Liver (tissue), 8 donors: ENCODE measurements at regions not wholly inside any gene's neighbourhood (a gene's known extent, or its start where the extent isn't known, plus 50 kb on each side); places are given as distances from the start of the nearest gene placed in this dataset.

Source experiments
- DNase-seq: peaks from one replicate; pipeline ENCODE4 v3.0.0-alpha.2; 2017; ENCODE audit warnings: low spot score
- H3K27ac ChIP-seq, 2 donors: one replicate each; pipeline ENCODE4 v1.7.0; 2013; ENCODE audit warnings: inconsistent platforms in 2 of 2, low read length in 2 of 2, control low read depth in 1 of 2, low read depth in 1 of 2, mild to moderate bottlenecking in 1 of 2
- H3K27me3 ChIP-seq, 4 donors: one replicate each; pipeline versions ENCODE4 v1.6.1 to v1.7.0; 2013; ENCODE audit warnings: low read length in 3 of 4, inconsistent platforms in 1 of 4, mild to moderate bottlenecking in 1 of 4, moderate library complexity in 1 of 4; ENCODE audit not compliant: control insufficient read depth in 4 of 4, insufficient read depth in 4 of 4
- H3K36me3 ChIP-seq, 4 donors: one replicate each; pipeline versions ENCODE4 v1.6.1 to v1.7.0; 2013; ENCODE audit warnings: low read length in 3 of 4, mild to moderate bottlenecking in 3 of 4, low read depth in 1 of 4, moderate library complexity in 1 of 4; ENCODE audit not compliant: control insufficient read depth in 4 of 4, insufficient read depth in 3 of 4
- H3K4me1 ChIP-seq, 4 donors: one replicate each; pipeline versions ENCODE4 v1.6.1 to v1.7.0; 2013; ENCODE audit warnings: low read length in 3 of 4, mild to moderate bottlenecking in 3 of 4, moderate library complexity in 1 of 4; ENCODE audit not compliant: control insufficient read depth in 4 of 4, insufficient read depth in 4 of 4
- H3K4me3 ChIP-seq, 3 donors: one replicate each; pipeline versions ENCODE4 v1.6.1 to v1.7.0; 2013; ENCODE audit warnings: low read length in 3 of 3, control low read depth in 1 of 3, low read depth in 1 of 3, mild to moderate bottlenecking in 1 of 3
- H3K9ac ChIP-seq, 2 donors: one replicate each; pipeline ENCODE4 v1.7.0; 2013; ENCODE audit warnings: low read length in 2 of 2, mild to moderate bottlenecking in 2 of 2, moderate library complexity in 2 of 2, control low read depth in 1 of 2, low read depth in 1 of 2
- H3K9me3 ChIP-seq, 4 donors: one replicate each; pipeline versions ENCODE4 v1.6.1 to v1.7.0; 2013; ENCODE audit warnings: low read length in 3 of 4; ENCODE audit not compliant: control insufficient read depth in 4 of 4
- EGR1 ChIP-seq, 2 donors: IDR thresholded peaks; 2 replicates each; pipeline ENCODE4 v1.6.1; 2016 to 2018; ENCODE audit warnings: antibody characterized with exemption in 2 of 2, low read depth in 2 of 2
- HNF4A ChIP-seq, 2 donors: conservative IDR thresholded peaks; 2 replicates each; pipeline ENCODE4 v1.6.1; 2016; ENCODE audit warnings: antibody characterized with exemption in 2 of 2, mild to moderate bottlenecking in 2 of 2
- HNF4G ChIP-seq: IDR thresholded peaks from 2 replicates; pipeline ENCODE4 v1.6.1; 2016; ENCODE audit warnings: antibody characterized with exemption
- JUND ChIP-seq, 2 donors: IDR thresholded peaks; 2 replicates each; pipeline ENCODE4 v1.6.1; 2016; ENCODE audit warnings: antibody characterized with exemption in 2 of 2
- RXRA ChIP-seq, 2 donors: IDR thresholded peaks; 2 replicates each; pipeline ENCODE4 v1.6.1; 2017 to 2018; ENCODE audit warnings: antibody characterized with exemption in 2 of 2, mild to moderate bottlenecking in 1 of 2
- SP1 ChIP-seq: IDR thresholded peaks from 2 replicates; pipeline ENCODE4 v1.6.1; 2018; ENCODE audit warnings: antibody characterized with exemption, mild to moderate bottlenecking
- TAF1 ChIP-seq: conservative IDR thresholded peaks from 2 replicates; pipeline ENCODE4 v1.6.1; 2016; ENCODE audit warnings: antibody characterized with exemption, mild to moderate bottlenecking
- YY1 ChIP-seq: IDR thresholded peaks from 2 replicates; pipeline ENCODE4 v1.6.1; 2016; ENCODE audit warnings: antibody characterized with exemption, mild to moderate bottlenecking
- WGBS: extraction: QIAGEN DNeasy Blood & Tissue Kit; methylation state at CpG from one replicate; pipeline ENCODE4 v1.1.7; 2013; 5-methylcytosine and 5-hydroxymethylcytosine counted together
- TF ChIP-seq, protein P1 (sequence below): IDR thresholded peaks from 2 replicates; pipeline ENCODE4 v1.6.1; 2016; ENCODE audit warnings: antibody characterized with exemption
- TF ChIP-seq, protein P2 (sequence below): fragments of 150-350 bp; IDR thresholded peaks from 2 replicates; pipeline ENCODE4 v1.5.1; 2017; ENCODE audit warnings: improper control_type of control experiment, low read depth, low read length; ENCODE audit not compliant: missing input control
- TF ChIP-seq, protein P3 (sequence below): IDR thresholded peaks from 2 replicates; pipeline ENCODE4 v1.6.1; 2016; ENCODE audit warnings: antibody characterized with exemption
- TF ChIP-seq, protein P4 (sequence below): IDR thresholded peaks from 2 replicates; pipeline ENCODE4 v1.6.1; 2016; ENCODE audit warnings: antibody characterized with exemption, mild to moderate bottlenecking
- donor health status: healthy.
- donor health status: healthy.
- donor health status: healthy.
- donor health status: healthy.
- donor health status: healthy.

DNA sequence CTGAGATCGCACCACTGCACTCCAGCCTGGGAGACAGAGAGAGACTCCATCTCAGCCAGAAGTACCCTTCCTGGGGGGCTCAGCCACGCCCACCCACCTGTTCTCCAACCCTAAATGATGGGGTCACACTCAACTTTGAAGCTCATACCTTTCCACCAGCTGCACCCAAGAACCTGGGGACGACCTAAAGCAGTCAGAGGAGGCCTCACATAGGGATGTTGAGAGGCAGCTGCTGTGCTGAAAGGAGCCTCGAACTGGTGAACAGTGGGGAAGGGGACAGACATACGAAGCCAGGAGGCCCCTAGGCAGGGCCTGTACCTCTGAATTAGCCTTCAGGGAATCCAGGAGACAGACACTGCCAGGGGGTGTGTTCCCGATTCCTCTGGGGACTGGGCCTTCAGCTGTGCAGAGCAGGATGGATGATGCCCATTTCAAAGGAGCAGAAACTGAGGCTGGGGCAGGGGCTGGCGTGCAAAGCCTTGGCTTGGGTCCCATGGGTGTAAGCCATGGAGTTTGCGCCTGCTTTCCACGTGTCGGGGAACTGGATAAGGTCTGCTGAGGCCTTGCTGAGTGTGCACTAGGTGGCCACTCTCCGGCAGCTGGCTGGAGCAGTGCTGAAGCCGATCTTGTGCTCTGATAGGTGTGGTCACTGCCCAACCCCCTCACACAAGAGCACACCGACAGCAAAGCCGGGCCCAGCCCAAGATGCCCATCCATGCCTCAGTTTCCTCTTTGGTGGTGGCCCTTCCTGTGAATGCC is 130.8 kb downstream of the CPZ start:
- no peak overlapping the region for H3K9ac ChIP-seq
- TF ChIP-seq YY1, result no peak
- TF ChIP-seq, protein P1, sequence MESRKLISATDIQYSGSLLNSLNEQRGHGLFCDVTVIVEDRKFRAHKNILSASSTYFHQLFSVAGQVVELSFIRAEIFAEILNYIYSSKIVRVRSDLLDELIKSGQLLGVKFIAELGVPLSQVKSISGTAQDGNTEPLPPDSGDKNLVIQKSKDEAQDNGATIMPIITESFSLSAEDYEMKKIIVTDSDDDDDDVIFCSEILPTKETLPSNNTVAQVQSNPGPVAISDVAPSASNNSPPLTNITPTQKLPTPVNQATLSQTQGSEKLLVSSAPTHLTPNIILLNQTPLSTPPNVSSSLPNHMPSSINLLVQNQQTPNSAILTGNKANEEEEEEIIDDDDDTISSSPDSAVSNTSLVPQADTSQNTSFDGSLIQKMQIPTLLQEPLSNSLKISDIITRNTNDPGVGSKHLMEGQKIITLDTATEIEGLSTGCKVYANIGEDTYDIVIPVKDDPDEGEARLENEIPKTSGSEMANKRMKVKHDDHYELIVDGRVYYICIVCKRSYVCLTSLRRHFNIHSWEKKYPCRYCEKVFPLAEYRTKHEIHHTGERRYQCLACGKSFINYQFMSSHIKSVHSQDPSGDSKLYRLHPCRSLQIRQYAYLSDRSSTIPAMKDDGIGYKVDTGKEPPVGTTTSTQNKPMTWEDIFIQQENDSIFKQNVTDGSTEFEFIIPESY, result no peak
- TF ChIP-seq HNF4A (conservative IDR thresholded peaks at IDR 0.05), result no peak
- TF ChIP-seq EGR1 (IDR thresholded peaks at IDR 0.05; ENCODE audit: low read depth in 2 of 2), result no peak
- TF ChIP-seq JUND (IDR thresholded peaks at IDR 0.05), result no peak
- TF ChIP-seq, protein P2, sequence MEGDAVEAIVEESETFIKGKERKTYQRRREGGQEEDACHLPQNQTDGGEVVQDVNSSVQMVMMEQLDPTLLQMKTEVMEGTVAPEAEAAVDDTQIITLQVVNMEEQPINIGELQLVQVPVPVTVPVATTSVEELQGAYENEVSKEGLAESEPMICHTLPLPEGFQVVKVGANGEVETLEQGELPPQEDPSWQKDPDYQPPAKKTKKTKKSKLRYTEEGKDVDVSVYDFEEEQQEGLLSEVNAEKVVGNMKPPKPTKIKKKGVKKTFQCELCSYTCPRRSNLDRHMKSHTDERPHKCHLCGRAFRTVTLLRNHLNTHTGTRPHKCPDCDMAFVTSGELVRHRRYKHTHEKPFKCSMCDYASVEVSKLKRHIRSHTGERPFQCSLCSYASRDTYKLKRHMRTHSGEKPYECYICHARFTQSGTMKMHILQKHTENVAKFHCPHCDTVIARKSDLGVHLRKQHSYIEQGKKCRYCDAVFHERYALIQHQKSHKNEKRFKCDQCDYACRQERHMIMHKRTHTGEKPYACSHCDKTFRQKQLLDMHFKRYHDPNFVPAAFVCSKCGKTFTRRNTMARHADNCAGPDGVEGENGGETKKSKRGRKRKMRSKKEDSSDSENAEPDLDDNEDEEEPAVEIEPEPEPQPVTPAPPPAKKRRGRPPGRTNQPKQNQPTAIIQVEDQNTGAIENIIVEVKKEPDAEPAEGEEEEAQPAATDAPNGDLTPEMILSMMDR, result no peak
- TF ChIP-seq, protein P3, sequence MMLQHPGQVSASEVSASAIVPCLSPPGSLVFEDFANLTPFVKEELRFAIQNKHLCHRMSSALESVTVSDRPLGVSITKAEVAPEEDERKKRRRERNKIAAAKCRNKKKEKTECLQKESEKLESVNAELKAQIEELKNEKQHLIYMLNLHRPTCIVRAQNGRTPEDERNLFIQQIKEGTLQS, result no peak
- no peak overlapping the region for H3K27ac ChIP-seq
- no peaks in the 10 kb centered on the region for H3K36me3 ChIP-seq
- H3K9me3 ChIP-seq, result peaks cover 0 to 2% (median 0%) of the 10 kb centered on the region in 4 donors
- H3K4me1 ChIP-seq, result no peaks in the 10 kb centered on the region
- H3K4me3 ChIP-seq, result no peak overlapping the region
- WGBS, result 61% methylated on average over 14 of the region's 14 CpGs
- H3K27me3 ChIP-seq, result peaks cover 0 to 3% (median 0%) of the 10 kb centered on the region in 4 donors
- DNase-seq, result no peak

DNA sequence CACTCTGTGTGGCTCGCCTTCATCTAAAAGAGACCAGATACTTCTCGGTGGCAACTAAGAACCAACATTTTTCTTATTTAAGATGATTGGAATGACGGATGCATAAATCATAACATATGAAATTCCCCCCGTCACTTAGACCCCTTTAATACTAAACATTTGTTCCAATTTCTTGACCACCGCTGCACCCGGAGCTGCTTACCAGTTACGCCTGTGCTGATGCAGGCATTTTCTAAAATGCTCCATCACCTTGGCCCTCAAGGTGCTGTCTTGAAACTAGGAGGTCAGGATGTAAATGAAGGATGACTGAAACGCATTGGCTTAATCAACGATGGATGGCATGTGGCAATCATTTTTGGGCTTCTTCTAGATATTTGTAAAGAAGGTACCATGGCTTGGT is 130.0 kb downstream of the CPZ start:
- Histone ChIP-seq H3K9ac (no peak overlapping the region), H3K27me3 (peaks cover 0 to 3% (median 0%) of the 10 kb centered on the region in 4 donors), H3K4me3 (no peak overlapping the region), H3K36me3 (no peaks in the 10 kb centered on the region), H3K27ac (no peak overlapping the region), H3K4me1 (no peaks in the 10 kb centered on the region), H3K9me3 (peaks cover 0 to 2% (median 0%) of the 10 kb centered on the region in 4 donors)
- TF ChIP-seq SP1 (no peak), YY1 (no peak), RXRA (IDR thresholded peaks at IDR 0.05) (no peak), HNF4G (no peak), TAF1 (no peak), JUND (IDR thresholded peaks at IDR 0.05) (no peak)
- TF ChIP-seq, protein P4, sequence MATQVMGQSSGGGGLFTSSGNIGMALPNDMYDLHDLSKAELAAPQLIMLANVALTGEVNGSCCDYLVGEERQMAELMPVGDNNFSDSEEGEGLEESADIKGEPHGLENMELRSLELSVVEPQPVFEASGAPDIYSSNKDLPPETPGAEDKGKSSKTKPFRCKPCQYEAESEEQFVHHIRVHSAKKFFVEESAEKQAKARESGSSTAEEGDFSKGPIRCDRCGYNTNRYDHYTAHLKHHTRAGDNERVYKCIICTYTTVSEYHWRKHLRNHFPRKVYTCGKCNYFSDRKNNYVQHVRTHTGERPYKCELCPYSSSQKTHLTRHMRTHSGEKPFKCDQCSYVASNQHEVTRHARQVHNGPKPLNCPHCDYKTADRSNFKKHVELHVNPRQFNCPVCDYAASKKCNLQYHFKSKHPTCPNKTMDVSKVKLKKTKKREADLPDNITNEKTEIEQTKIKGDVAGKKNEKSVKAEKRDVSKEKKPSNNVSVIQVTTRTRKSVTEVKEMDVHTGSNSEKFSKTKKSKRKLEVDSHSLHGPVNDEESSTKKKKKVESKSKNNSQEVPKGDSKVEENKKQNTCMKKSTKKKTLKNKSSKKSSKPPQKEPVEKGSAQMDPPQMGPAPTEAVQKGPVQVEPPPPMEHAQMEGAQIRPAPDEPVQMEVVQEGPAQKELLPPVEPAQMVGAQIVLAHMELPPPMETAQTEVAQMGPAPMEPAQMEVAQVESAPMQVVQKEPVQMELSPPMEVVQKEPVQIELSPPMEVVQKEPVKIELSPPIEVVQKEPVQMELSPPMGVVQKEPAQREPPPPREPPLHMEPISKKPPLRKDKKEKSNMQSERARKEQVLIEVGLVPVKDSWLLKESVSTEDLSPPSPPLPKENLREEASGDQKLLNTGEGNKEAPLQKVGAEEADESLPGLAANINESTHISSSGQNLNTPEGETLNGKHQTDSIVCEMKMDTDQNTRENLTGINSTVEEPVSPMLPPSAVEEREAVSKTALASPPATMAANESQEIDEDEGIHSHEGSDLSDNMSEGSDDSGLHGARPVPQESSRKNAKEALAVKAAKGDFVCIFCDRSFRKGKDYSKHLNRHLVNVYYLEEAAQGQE, result no peak
- WGBS, result 86% methylated on average over 9 of the region's 9 CpGs
- DNase-seq, result no peak
